ENCODE measurements at regions not wholly inside any gene's neighbourhood (a gene's known extent, or its start where the extent isn't known, plus 50 kb on each side); places are given as distances from the start of the nearest gene placed in this dataset.

- no peak for DNase-seq
These were observed 397.0 kb downstream of the METTL15 start for GRCh38 chr11:28505232-28505631.

GRCh38 chr11:28504555-28505110 is 396.4 kb downstream of the METTL15 start:
- no peak for DNase-seq

- no peak for DNase-seq
These were observed 387.1 kb downstream of the METTL15 start for GRCh38 chr11:28495333-28495732.

GRCh38 chr11:28491431-28491830 is 383.2 kb downstream of the METTL15 start:
- no peak for DNase-seq

GRCh38 chr11:28490773-28491382 is 382.7 kb downstream of the METTL15 start:
- no peak for DNase-seq

GRCh38 chr11:28488336-28488735 is 380.1 kb downstream of the METTL15 start:
- DNase-seq, result no peak

GRCh38 chr11:28483072-28483867 is 375.1 kb downstream of the METTL15 start:
- no peak for DNase-seq

- DNase-seq, result no peak
These were observed 374.5 kb downstream of the METTL15 start for GRCh38 chr11:28482666-28483065.

GRCh38 chr11:28481616-28482480 is 373.7 kb downstream of the METTL15 start:
- DNase-seq, result no peak

GRCh38 chr11:28480406-28480805 is 372.2 kb downstream of the METTL15 start:
- no peak for DNase-seq

GRCh38 chr11:28476864-28477263 is 368.7 kb downstream of the METTL15 start:
- no peak for DNase-seq

- no peak for DNase-seq
These were observed 367.9 kb downstream of the METTL15 start for GRCh38 chr11:28476049-28476448.

GRCh38 chr11:28472904-28473303 is 364.7 kb downstream of the METTL15 start:
- DNase-seq, result no peak

GRCh38 chr11:28471537-28471936 is 363.3 kb downstream of the METTL15 start:
- no peak for DNase-seq

- no peak for DNase-seq
These were observed 362.0 kb downstream of the METTL15 start for GRCh38 chr11:28470180-28470579.

GRCh38 chr11:28466506-28466905 is 358.3 kb downstream of the METTL15 start:
- DNase-seq, result no peak

GRCh38 chr11:28464252-28464867 is 356.2 kb downstream of the METTL15 start:
- no peak for DNase-seq

- no peak for DNase-seq
These were observed 355.6 kb downstream of the METTL15 start for GRCh38 chr11:28463826-28464225.

- DNase-seq, result no peak
These were observed 353.7 kb downstream of the METTL15 start for GRCh38 chr11:28461846-28462245.

- no peak for DNase-seq
These were observed 353.1 kb downstream of the METTL15 start for GRCh38 chr11:28461338-28461737.

GRCh38 chr11:28460348-28460747 is 352.2 kb downstream of the METTL15 start:
- DNase-seq, result no peak

- DNase-seq, result no peak
These were observed 351.7 kb downstream of the METTL15 start for GRCh38 chr11:28459912-28460311.

Data from suppressor macrophage treated with lipopolysaccharide for 1 hour (primary cell).